HG03196 (cell line): ENCODE measurements at regions not wholly inside any gene's neighbourhood (a gene's known extent, or its start where the extent isn't known, plus 50 kb on each side); places are given as distances from the start of the nearest gene placed in this dataset.
"Not testable (repeated sequence)": the region's sequence is repeated elsewhere in the genome, so short reads cannot be mapped to it uniquely, and the experiment has no call there.

Experiments
- ATAC-seq: cut with Tn5 transposase; IDR thresholded peaks from one replicate; pipeline ENCODE4 v1.9.1; 2021; ENCODE audit not compliant: unreplicated experiment

- ATAC-seq, result no peak
These were observed 731.1 kb upstream of the DIAPH2 start for GRCh38 chrX:95953564-95953963.

DNA sequence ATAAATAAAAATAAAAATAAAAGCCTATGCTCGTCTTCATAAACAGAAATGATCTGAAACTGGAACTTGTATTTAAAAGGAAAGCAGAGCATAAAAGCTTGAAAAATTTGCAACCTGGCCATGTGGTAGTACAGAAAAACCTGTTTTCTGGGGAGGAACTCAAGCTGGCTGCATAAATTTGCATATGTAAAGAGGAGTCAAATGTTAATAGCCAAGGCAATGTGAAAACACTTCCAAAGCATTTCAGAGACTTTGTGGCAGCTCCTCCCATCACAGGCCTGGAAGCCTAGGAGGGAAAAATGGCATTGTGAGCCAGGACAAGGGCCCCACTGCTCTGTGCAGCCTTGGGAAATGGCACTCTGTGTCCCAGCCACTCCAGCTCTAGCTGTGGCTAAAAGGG is 727.9 kb upstream of the DIAPH2 start:
- ATAC-seq, result no peak

GRCh38 chrX:95973456-95974095 is 711.1 kb upstream of the DIAPH2 start:
- ATAC-seq, result not testable (repeated sequence)

- no peak for ATAC-seq
These were observed 710.6 kb upstream of the DIAPH2 start for GRCh38 chrX:95974096-95974470.

GRCh38 chrX:95974890-95975289 is 709.8 kb upstream of the DIAPH2 start:
- ATAC-seq, result no peak

DNA sequence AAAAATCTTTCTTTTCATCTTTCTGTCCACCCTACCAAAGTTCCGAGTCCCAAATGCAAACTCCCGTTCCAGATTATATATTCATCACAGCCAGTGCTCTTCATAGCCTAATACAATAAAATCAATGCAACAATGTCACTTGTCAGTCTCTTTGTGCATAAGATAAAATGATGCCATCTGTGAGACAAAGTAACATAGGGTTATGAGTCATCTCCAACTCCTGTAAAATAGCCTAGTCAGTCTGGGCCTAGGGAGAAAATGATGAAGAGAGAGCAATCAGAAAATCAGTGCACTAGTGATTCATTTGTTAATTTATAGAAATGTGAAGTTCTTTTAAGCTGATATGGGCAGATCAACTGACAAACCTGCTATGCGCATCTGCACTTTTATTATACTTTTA is 689.1 kb upstream of the DIAPH2 start:
- no peak for ATAC-seq

DNA sequence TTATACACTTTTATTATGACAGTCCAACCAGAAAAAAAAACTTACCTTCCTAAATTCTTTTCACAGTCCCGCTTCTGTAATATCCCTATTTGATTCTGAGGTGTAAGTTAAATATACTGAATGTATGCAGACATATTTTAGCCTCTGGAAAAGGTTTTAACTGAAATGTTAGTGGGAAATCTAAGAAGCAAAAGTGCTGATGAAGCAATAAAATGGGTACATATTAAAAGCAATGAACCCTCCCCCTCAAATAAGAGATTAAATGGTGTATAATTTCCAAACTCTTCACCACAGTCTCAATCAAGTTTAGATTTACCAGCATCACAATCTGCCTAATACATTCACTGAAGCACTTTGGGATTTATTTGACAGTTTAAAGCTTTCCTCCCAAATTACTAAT is 688.3 kb upstream of the DIAPH2 start:
- ATAC-seq, result no peak

DNA sequence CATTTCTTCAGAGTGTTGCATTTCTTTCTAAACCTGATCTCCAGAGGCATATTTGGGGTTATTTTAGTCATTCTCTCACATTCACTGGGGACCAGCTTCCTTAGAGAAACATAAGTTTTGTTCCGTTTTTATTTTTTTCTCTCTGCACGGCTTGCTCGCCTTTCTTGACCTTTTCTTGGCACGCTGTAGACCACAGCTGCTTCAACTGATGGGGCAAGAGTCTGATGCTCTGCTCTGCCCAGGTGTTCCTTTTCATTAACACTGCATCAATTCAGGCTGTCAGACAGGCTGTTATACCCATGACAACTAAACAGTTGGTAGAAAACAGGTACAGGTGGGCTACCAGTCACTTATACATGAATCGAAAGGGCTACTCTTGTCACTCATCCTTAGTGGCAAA is 682.2 kb upstream of the DIAPH2 start:
- no peak for ATAC-seq

DNA sequence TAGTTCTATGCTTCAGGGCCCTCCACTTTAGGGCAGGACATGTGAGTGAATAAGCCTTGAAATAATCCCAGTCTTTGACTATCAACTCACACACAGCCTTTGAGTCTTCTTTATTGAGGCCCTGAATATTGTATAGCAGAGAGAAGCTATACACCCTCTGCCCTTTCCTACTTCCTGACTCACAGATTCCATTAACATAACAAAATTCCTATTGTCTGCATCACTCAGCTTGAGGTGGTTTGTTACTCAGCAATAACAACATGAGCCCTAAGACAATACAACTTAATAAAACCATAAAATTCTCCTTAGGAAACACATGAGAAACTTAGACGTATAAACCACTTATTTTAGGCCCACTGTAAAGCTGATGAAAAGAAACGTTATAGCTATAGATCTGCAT is 680.3 kb upstream of the DIAPH2 start:
- no peak for ATAC-seq

DNA sequence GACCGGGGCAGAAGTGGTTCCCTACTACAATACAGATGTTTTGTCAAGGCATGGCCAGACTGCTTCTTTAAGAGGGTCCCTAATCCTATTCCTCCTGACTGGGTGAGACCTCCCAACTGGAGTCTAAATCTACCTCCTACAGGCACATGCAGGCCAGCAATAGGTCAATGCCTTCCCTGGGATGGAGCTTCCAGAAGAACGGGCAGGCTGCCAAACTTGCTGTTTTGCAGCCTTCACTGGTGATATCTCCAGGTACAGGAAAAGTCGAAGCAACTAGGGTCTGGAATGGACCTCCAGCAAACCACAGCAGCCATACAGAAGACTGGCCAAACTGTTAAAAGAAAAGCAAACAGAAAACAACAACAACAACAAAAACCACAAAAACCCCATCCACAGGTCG is 678.4 kb upstream of the DIAPH2 start:
- no peak for ATAC-seq

DNA sequence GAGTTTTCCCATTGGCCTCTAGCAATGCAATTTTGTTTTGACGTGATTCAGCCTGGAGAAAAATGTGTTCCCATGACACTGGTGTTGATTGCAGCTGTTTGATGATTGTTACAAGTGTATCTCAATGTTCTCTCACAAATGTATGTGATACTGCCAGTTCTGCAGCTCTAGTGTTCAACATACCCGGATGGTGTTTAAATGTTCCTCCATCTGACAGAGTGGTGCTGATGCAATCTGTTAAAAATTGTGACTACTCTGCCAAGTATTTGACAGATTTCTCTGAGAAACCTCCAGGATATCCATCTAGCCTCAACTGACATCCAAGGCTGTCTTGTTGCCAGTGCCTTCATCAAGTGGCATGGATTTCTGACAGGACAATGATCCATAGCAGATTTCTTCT is 657.2 kb upstream of the DIAPH2 start:
- no peak for ATAC-seq

- ATAC-seq, result no peak
These were observed 632.6 kb upstream of the DIAPH2 start for GRCh38 chrX:96052078-96052477.

DNA sequence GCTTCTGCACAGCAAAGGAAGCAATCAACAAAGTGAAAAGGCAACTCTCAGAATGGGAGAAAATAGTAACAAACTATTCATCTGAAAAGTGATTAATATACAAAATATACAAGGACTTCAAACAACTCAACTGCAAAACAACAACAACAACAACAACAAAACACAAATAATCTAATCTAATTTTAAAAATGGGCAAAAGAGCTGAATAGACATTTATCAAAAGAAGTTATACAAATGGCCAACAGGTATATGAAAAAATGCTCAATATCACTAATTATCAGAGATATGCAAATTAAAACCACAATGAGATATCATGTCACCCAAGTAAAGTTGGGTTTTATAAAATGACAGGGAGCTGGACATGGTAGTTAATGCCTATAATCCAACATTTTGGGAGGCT is 602.8 kb upstream of the DIAPH2 start:
- no peak for ATAC-seq

- ATAC-seq, result no peak
These were observed 590.0 kb upstream of the DIAPH2 start for GRCh38 chrX:96094616-96095015.

GRCh38 chrX:96098471-96098870 is 586.2 kb upstream of the DIAPH2 start:
- no peak for ATAC-seq

DNA sequence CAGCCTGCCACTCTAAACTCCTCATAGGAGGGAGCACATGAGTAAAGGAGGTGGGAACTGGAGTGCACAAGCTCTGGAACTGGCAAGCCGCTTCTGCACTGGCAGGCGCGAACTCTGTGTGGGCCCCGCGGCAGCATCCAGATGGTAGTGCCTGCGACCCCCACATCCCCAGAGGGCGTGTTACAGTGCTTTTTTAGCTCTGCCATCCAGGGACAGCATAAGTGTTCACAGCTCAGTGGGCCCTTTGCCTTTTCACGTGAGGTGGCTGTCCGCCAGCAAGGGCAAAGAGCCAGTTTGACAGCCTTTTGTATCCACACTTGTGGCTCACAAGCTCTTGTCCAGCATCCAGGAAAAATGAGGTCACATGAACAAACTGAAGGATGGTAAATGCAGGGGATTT is 581.6 kb upstream of the DIAPH2 start:
- ATAC-seq, result no peak

- no peak for ATAC-seq
These were observed 572.0 kb upstream of the DIAPH2 start for GRCh38 chrX:96112689-96113088.

DNA sequence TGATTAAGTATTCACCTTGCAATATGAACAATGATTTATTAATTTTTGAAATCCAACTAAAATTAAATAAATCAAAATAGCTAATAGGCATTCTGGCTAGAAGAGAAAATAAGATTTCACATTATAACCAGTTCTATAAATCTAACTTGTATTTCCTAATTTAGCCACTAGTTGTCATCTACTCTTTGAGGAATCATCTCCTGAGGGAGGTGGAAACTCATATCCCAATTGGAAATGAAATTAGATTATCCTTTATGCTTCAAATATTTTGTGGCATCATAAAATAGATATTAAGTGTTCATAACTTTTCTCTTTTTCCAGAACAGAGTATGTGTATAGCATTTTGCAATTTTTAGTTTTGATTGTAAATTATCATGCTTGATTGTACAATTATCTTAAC is 558.5 kb upstream of the DIAPH2 start:
- no peak for ATAC-seq

DNA sequence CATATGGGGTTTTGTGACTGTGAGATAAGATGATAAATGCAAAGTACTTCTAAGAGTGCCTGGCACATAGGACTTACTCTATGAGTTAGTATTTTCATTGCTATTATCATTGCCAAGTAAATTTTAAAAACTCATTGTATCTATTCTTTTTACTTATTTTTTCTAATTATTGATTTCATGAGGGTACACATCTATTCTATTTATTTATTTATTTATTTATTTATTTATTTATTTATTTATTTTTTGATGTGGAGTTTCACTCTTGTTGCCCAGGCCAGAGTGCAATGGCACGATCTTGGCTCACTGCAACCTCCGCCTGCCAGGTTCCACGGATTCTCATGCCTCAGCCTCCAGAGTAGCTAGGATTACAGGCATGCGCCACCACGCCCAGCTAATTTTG is 556.6 kb upstream of the DIAPH2 start:
- not testable (repeated sequence) for ATAC-seq

- no peak for ATAC-seq
These were observed 543.8 kb upstream of the DIAPH2 start for GRCh38 chrX:96140796-96141195.

- no peak for ATAC-seq
These were observed 537.0 kb upstream of the DIAPH2 start for GRCh38 chrX:96147681-96148080.

- no peak for ATAC-seq
These were observed 514.0 kb upstream of the DIAPH2 start for GRCh38 chrX:96170626-96171025.

DNA sequence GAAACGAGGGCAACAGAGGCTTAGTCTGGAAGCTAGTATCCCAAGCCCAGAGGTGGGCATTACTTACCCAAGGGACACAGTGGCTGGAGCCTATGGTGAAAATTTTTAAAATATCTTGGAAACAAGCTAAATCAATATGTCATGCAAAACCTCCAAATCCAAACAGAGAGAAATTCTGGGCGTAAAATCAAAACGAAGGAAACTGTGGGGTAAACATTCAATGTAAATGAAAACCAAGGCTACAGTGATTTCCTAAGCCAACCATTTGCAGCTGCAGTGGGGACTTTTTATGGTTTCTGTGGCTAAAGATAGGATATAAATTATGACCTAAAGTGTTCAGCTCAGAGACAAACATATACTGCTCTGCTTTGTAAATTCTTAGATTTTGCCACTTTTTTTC is 507.7 kb upstream of the DIAPH2 start:
- ATAC-seq, result no peak

DNA sequence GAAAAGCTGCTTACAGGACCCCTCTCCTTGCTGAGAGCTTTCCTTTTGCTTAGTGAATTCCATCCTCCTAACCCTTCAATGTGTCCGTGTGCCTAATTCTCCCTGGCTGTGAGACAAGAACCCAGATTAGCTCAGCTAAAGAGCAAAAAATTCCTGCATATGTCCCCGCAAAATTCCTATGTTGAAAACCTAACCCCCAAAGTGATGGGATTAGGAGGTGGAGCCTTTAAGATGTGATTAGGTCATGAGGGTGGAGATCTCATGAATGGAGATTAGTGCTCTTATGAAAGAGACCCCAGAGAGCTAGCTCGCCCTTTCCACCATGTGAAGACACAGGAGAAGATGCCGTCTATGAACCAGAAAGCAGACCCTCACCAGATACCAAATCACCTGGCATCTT is 503.0 kb upstream of the DIAPH2 start:
- ATAC-seq, result no peak
